ENCODE measurements at regions not wholly inside any gene's neighbourhood (a gene's known extent, or its start where the extent isn't known, plus 50 kb on each side); places are given as distances from the start of the nearest gene placed in this dataset.
A peak's percentile ranks its signal among the peaks of the same experiment; 100 is the strongest.
"Not testable (repeated sequence)": the region's sequence is repeated elsewhere in the genome, so short reads cannot be mapped to it uniquely, and the experiment has no call there.

DNA sequence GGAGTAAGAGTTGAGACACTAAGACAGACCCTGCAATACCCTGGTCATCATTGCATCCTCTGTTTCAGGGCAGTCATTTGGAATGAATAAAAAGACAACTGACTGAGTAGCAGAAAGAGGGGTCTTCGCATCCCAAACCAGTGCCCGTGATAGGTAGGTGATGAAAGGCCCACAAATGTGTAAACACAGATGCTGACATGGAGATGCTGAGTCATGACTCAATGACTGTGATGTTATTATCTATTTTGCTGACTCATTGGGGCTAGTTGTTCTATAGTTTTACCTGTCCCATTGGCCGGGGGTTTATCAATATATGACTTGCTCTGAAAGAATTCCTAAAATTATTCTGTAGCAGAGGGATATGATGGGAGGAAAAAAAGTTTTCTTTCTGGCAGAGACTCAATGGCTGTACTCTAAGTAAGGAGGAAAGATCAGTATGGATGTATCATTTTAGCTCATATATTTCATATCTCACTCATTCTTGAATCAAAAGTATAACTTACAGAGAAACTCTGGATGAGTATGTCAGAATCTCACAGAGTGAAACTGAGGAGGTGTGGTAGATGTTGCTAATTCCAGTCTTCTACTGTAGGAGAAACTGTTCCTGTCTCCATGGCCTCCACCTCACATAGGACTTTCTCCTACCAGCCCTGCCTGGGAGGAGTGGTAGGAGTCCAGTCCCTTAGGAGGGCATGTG, 119.9 kb upstream of the PREP start:
- H3K4me1 ChIP-seq, result no peaks in the 10 kb centered on the region
- no peaks in the 10 kb centered on the region for H3K36me3 ChIP-seq
- H3K27me3 ChIP-seq (ENCODE audit: low read depth), result no peaks in the 10 kb centered on the region
- TF ChIP-seq, protein P1, sequence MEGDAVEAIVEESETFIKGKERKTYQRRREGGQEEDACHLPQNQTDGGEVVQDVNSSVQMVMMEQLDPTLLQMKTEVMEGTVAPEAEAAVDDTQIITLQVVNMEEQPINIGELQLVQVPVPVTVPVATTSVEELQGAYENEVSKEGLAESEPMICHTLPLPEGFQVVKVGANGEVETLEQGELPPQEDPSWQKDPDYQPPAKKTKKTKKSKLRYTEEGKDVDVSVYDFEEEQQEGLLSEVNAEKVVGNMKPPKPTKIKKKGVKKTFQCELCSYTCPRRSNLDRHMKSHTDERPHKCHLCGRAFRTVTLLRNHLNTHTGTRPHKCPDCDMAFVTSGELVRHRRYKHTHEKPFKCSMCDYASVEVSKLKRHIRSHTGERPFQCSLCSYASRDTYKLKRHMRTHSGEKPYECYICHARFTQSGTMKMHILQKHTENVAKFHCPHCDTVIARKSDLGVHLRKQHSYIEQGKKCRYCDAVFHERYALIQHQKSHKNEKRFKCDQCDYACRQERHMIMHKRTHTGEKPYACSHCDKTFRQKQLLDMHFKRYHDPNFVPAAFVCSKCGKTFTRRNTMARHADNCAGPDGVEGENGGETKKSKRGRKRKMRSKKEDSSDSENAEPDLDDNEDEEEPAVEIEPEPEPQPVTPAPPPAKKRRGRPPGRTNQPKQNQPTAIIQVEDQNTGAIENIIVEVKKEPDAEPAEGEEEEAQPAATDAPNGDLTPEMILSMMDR (IDR thresholded peaks at IDR 0.05), result no peak
- no peak overlapping the region for H3K27ac ChIP-seq
- DNase-seq (no peak), ATAC-seq (no peak)
- H3K9me3 ChIP-seq, result no peaks in the 10 kb centered on the region
- intact Hi-C loops (cut with DNase I), result no loop called here
- H3K4me3 ChIP-seq, result no peak overlapping the region

DNA sequence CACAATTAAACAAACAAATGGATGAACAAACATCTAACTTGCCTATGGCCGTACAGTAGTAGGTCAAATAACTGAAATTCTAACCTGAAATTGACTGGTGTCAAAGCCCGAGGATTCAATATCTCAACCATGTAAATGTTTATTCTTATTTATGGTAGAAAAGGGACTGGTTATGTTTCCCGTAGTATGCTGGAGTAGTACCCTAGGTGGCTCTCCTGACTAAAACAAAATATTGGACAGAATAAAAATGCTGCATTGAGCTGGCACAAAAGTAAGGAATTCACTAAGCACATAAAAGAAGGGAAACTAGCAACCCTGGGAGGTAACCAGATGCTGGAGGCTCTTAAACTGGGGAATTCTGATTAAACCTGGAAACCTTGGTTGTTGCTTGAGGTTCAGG, 117.1 kb upstream of the PREP start:
- Histone ChIP-seq H3K9me3 (no peaks in the 10 kb centered on the region), H3K36me3 (no peaks in the 10 kb centered on the region), H3K4me1 (no peaks in the 10 kb centered on the region), H3K27ac (no peak overlapping the region), H3K4me3 (no peak overlapping the region), H3K27me3 (ENCODE audit: low read depth) (no peaks in the 10 kb centered on the region)
- ATAC-seq, result no peak
- intact Hi-C loops (cut with DNase I), result no loop called here
- DNase-seq, result no peak
- TF ChIP-seq, protein P1 (IDR thresholded peaks at IDR 0.05), result no peak

DNA sequence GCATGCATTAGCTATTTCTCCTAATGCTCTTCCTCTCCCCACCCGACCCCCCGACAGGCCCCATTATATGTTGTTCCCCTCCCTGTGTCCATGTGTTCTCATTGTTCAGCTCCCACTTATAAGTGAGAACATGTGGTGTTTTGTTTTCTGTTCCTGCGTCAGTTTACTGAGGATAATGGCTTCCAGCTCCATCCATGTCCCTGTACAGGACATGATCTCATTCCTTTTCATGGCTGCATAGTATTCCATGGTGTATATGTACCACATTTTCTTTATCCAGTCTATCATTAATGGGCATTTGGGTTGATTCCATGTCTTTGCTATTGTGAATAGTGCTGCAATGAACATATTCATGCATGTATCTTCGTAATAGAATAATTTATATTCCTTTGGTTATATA, 116.1 kb upstream of the PREP start:
- H3K4me1 ChIP-seq; H3K4me3 ChIP-seq; ATAC-seq; DNase-seq; H3K27ac ChIP-seq; H3K27me3 ChIP-seq (ENCODE audit: low read depth); H3K9me3 ChIP-seq; H3K36me3 ChIP-seq; intact Hi-C loops (cut with DNase I): not testable (repeated sequence)

DNA sequence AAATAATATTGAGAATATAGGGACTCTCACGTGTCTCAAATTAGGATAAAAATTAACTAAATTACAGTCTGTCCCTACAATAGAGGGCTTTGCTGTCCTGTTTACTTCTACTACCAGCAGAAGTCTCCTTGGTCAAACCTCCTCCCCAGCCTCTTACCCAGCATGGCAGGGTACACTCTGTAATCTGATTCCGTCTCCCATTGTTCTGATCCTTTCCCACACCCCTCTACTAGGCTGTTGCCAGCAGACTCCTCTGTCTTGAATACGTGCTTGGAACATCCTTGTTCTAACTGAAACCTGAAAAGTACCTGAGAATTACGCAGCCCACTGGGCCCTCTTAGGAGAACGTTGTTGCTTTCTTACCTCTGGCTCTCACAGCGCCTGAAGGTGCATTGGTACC, 112.2 kb upstream of the PREP start:
- Histone ChIP-seq H3K9me3 (no peaks in the 10 kb centered on the region), H3K4me1 (peaks cover 2% of the 10 kb centered on the region), H3K27me3 (ENCODE audit: low read depth) (no peaks in the 10 kb centered on the region), H3K36me3 (no peaks in the 10 kb centered on the region), H3K27ac (no peak overlapping the region), H3K4me3 (no peak overlapping the region)
- intact Hi-C loops (cut with DNase I), result no loop called here
- no peak for ATAC-seq
- TF ChIP-seq, protein P1 (IDR thresholded peaks at IDR 0.05), result no peak
- no peak for DNase-seq

DNA sequence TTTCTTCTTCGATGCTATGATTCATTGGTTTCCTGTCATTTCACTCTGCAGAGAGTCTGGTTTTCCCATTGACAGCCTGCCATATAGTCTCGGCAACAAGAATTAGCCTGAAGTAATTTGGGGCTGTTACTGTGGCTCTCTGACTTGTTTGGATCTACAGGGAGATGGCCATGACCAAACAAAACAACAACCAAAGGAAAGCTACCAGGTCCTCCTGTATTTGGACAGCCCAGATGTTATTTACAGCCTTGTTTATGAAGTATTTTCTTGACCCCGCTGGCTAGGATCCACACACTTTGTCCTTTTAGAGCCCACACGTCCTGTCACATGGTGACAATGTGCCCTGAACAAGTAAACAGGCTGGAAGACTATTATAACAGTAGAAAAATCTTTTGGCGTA, 111.4 kb upstream of the PREP start:
- DNase-seq, result no peak
- TF ChIP-seq, protein P1 (IDR thresholded peaks at IDR 0.05), result no peak
- no peak overlapping the region for H3K27ac ChIP-seq
- intact Hi-C loops (cut with DNase I), result no loop called here
- ATAC-seq, result peak in 1 of 2 donors; percentile 12
- H3K36me3 ChIP-seq, result no peaks in the 10 kb centered on the region
- no peak overlapping the region for H3K4me3 ChIP-seq
- H3K9me3 ChIP-seq, result no peaks in the 10 kb centered on the region
- H3K27me3 ChIP-seq (ENCODE audit: low read depth), result no peaks in the 10 kb centered on the region
- H3K4me1 ChIP-seq, result peaks cover 7% of the 10 kb centered on the region

DNA sequence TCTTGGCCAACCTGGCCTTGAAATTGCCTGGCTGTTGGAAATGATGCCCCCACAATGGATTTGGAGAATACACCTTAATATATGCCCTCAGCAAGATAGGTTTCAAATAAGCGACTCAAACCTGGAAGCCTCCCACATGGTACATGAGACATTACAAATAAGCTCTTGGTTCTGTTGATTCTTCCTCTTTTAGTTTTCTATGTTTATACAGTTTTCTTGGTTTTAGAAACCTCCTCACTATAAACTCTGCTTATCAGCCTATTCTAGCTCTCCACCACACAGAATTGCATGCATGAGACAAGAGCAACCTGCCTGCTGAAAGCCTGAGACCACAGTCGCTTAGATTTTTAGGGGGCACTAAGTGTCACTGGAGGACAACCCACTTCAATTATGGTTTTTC, 108.8 kb upstream of the PREP start:
- ATAC-seq (no peak), DNase-seq (no peak)
- intact Hi-C loops (cut with DNase I), result no loop called here
- Histone ChIP-seq H3K9me3 (no peaks in the 10 kb centered on the region), H3K27me3 (ENCODE audit: low read depth) (no peaks in the 10 kb centered on the region), H3K36me3 (no peaks in the 10 kb centered on the region), H3K4me3 (no peak overlapping the region), H3K4me1 (peaks cover 7% of the 10 kb centered on the region), H3K27ac (no peak overlapping the region)
- TF ChIP-seq, protein P1 (IDR thresholded peaks at IDR 0.05), result no peak

Data from lower lobe of right lung (tissue), 2 donors.